NCI-H1436 treated with DMSO at 0.1 percent for 48 hours (cell line): ENCODE measurements at regions not wholly inside any gene's neighbourhood (a gene's known extent, or its start where the extent isn't known, plus 50 kb on each side); places are given as distances from the start of the nearest gene placed in this dataset.

Experiments
- DNase-seq: peaks from one replicate; lab custom pipeline; 2025; lab: John Stamatoyannopoulos, UW

DNA sequence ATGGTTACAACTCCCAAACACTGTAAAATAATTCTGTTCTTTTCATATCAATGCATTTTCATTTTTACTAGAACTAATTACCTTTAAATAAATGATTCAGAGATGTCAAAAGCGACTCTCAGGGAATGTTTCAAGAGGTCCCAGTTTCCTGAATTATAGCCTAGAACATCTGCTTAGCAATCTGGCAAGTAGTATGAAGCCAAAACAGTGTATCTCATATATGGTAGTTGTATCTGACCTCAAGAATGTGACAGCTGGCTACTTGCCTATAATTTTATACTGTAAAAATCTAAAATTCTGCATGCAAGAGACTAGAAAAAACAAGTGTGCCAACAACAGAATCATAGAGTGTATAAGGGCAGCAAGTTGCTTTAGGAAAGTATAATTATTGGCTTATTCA lies 187.7 kb upstream of the POU5F2 start:
- DNase-seq, result no peak

DNA sequence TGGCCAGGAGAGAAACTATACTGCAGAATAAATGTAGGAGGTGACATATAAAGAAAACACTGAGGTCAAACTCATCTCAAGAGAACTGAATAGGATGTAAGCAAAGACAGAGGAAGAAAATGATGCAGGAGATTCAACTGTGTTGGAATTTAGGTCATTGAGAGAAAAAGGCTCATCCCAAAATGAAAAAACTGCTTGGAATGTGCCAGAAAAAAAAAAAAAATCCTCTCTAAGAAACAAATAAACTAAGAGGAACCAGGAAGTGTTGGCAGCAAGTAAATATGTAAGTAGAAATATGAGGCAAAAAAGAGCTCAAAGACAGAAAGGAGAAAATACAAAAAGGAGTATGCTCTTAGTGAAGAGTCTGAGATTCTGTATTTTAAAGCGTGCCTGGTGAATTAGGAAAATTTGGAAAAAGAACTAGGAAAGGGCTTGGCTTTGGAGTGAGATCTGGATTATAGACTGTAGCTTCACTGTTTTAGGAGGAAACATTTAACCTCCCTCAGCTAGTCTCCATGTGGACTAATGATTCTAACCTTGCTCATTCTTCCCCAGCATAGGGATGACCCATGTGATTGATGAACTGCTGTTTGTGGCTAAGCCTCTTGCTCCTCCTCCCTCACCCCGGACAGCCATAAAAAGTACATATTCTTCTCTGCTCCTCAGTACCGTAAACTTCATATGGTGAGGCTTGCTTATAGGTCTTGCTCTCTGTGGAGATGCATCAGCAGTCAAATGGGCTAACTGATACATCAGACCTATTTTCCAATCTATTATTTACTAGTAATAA lies 185.6 kb upstream of the POU5F2 start:
- no peak for DNase-seq

DNA sequence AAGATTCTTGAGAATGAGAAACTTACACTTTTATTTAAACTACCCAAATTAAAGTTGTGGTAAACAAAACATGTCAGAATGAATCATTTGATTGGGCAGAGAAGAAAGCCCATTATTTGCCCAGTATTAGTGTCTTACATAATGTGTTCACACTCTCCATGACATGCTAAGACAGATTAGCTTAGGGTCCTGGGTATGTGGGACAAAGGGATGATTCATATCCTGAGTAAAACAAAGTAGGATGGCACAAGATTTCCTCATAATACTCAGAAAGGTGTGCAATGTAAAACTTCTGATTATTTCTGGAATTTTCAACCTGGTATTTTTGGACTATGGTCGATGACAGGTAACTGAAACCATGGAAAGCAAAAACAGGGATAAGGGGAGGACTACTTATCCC lies 183.9 kb upstream of the POU5F2 start:
- DNase-seq, result no peak

DNA sequence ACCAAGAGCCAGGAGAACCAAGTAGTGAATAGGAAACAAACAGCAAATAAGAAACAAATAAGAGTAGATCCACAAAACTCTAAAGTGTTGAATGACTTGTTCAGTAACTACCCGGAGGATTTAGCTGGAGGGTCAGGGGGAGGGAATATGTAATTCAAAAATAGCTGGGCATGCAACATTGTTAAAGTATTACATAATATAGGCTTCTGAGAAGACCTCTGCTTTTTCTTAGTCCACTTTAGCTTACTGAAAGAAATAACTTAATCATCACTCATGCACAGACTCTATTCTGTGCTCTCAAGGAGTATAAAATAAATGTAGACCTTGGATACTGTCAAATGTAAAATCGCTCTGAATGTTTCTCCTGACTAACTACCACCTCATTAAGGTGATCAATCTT lies 183.2 kb upstream of the POU5F2 start:
- DNase-seq, result no peak

DNA sequence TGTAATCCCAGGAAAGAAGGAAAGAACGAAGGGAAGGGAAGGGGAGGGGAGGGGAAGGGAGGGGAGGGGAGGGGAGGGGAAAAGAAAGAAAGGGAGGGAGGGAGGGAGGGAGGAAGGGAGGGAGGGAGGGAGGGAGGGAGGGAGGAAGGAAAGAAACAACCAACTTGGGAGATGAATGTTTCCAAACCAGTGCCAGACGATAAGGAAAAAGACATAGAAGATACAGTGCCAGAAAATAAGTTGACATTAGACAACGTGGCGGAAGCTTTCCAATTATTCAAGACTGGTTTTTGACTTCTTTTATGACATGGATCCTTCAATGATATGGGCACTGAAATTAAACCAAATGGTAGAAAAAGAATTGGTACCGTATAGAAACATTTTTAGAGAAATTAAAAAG lies 181.2 kb upstream of the POU5F2 start:
- no peak for DNase-seq

DNA sequence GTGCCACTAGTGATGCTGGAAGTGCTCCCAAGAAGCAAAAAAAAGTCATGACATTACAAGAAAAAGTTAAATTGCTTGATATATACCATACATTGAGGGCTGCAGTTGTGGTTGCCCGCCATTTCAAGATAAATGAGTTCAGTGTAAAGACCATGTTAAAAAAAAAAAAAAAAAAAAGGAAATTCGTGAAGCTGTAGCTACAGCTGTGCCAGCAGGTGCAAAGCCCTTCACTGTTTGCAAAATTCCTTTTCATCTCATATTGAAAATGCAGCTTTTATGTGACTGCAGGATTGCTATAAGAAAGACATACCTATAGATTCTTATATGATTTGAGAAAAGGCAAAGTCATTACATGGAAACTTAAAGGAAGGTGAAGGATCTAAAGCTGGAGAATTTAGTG lies 179.6 kb upstream of the POU5F2 start:
- no peak for DNase-seq

DNA sequence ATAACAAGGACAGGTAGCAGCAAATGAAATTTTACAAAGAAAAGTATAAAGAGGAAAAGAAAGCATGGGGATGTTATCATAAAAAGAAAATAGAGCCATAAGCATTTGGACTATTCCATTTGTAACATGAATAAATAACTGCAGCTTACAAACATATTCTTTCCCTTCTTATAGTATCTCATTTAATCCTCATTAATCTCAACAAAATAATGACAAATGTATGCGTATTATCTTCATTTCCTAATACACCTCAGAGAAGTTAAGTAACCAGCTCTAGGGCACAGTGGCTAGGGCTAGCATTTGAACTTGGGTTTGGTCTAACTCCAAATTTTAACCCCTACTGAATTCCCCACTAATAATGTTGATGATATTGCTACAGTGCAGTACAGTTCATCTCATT lies 175.5 kb upstream of the POU5F2 start:
- DNase-seq, result no peak

DNA sequence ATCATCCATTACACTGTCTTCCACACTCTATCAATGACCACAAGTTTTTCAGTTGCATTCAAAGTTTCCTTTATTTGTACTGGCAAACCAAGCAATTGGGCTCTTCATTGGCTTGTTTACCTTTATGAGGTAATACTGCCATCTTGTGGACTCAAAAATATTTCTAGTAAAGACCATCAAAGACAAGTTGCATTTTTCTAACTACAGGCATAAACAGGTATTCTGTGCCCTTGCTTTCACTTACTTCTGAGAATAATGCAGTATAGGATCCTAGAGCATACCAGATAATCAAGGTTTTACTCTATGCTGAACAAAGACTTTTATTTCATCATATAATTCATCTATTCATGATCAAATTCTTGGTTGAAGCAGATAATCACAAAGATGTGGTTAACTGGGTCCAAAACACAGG lies 173.7 kb upstream of the POU5F2 start:
- DNase-seq, result no peak

DNA sequence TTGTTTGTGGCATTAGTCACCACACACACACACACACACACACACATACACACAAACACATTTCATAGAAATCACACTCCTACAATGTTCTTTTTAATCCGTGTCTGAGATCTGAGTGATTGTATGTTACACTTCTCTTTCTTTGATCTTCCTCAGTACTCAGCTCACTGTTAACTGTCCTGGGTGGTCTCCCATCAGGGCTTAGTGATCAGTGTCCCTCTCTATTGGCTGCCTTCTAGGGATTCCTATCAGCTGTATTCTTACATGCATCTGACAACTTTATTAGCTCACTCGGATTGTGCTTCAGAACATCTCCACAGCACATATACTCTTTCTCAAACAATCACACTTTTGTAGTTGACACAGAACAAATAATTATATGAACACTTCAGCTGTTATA lies 170.2 kb upstream of the POU5F2 start:
- no peak for DNase-seq

DNA sequence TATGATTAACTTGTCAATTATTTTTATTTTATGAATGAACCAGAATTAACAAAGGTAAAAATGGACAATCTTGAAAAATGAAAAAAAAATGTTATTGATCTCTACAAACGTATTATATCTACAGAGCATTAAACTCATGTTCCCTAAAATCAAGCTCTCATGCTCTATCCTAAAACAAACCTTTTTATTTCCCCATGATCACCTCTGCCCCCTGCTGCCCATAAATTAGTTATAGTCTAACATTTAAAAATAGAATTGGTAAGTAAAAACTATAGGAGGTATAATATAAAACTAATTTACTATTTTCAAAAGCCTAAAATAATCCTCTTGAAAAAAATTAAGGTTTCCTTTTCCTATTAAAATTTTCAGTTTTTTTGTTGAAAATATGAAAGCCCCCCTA lies 168.0 kb upstream of the POU5F2 start:
- DNase-seq, result no peak

DNA sequence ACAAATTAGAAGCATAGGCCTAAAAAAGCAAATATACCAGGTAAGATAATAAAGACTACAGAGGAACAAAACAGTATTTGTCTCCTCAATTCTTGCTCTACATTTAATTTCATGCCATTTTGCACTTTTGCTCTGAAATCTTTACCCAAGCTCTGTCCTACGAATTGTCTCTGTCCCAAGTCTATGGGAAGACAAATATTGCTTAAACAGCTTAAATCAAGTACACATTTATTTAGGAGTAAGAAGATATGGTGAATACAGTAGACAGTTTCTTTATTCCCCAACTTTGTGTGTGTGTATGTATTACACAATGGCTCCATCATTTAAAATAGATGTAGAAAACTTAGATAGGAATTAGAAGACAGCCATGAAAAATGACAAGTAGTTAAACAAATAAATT lies 163.5 kb upstream of the POU5F2 start:
- DNase-seq, result no peak

DNA sequence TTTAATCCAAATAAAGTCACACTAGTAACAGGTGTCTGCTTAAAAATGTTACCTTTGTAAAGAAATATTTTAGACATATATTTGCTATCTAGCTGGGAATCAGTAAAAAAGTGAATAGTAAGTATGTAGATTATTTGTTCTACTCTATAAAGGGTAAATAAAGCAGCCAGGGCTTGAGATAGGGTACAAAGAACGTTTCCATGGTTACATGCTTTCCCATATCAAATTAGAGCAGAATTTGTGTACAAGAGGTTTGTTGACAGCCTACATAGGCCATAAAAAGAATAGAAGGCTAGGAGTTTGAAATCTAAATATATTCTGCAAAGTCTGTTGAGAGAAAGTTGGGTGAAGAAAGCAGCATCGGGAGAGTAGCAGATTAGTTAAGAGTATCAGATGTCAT lies 160.9 kb upstream of the POU5F2 start:
- no peak for DNase-seq

DNA sequence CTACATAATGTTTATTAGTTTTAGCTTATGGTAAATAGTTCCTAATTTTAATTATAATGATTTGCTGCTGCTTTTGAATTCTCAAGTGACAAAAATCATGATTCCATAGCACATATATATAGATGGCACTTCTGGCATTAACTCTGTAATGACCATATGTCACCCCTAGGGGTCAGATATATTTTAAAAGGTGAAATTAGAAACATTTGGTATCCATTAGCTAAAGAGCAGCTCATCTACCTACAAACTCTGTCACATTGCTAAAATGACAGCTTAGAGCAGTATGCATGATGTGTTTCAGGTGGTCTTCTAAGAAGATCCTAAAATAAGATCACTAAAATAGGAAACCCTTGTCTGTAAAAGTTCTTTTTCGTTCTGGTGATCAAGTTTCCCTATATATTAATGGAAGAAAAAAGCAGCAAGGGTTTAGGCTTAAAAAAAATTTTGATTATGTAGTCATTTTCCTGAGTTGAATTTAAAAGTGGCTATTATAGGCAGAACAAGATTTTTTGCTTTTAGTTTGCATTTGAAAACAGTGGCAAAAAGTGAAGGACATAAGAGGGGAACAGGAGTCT lies 157.7 kb upstream of the POU5F2 start:
- no peak for DNase-seq

DNA sequence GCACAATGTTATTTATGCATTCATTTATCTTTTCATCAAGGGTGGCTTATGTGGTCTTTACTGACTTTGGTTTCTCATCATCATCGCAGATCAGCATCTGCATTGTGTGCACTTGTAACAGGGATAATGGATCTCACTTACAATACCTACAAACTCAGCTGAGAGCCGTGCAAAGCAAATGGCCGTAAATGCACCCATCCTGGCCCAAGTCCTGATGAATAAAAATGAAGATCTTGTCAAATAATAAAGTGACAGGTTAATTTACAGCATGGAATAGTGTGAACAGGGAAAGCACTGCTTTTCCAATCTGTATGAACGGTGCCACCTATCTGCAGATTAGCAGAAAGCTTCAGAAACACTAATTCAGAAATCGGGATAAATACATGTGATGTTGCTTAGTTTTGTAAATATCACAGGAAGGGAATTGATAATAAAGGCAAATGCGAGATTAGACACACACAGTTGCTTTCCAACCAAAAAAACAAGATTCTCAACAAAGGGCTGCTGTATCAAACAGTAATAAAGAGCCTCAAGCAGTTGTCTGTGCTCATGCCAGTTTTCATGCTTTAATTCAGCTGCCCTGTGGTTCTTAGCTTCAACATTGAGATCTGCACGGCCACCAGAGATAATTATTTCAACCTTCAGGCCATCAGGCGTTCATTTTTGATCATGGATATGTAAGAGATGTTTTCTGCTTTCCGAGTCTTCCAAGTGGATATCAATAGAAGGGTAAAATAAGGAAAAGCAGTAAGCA lies 153.4 kb upstream of the POU5F2 start:
- DNase-seq, result no peak

DNA sequence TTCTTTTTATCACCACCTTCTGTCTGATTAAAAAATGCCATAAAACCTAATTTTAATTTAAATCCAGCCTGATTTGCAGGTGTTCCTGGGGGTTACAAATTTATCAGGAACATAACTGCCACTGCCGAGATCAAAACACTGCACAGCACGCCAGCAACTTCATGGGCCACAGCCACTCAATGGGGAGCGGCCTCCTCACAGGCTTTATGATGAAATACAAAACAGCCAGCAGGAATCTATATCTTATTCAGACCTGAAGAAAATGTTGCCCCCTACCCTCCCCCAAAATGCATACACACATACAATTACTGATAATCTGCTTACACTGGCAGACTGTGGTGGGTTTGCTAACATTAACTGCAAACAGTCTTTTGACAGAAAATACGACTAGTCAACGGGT lies 151.7 kb upstream of the POU5F2 start:
- no peak for DNase-seq

DNA sequence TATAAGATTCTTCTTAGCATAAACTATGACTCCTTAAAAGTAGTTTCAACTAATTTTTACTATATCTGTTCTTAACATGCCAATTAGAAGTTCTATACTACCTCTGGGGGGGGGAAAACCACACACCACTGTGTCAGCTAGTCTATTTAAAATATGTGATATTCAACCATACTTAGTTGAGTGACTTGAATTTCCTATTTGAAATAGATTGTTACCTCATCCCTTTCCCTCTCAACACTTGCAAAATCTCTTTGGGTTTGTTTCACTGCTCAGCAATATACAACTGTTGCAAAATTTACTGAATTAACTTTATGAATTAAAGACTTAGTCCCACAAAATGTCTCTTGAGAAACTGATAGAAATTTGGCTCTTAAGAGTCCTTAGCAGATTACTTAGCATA lies 151.1 kb upstream of the POU5F2 start:
- DNase-seq, result no peak

DNA sequence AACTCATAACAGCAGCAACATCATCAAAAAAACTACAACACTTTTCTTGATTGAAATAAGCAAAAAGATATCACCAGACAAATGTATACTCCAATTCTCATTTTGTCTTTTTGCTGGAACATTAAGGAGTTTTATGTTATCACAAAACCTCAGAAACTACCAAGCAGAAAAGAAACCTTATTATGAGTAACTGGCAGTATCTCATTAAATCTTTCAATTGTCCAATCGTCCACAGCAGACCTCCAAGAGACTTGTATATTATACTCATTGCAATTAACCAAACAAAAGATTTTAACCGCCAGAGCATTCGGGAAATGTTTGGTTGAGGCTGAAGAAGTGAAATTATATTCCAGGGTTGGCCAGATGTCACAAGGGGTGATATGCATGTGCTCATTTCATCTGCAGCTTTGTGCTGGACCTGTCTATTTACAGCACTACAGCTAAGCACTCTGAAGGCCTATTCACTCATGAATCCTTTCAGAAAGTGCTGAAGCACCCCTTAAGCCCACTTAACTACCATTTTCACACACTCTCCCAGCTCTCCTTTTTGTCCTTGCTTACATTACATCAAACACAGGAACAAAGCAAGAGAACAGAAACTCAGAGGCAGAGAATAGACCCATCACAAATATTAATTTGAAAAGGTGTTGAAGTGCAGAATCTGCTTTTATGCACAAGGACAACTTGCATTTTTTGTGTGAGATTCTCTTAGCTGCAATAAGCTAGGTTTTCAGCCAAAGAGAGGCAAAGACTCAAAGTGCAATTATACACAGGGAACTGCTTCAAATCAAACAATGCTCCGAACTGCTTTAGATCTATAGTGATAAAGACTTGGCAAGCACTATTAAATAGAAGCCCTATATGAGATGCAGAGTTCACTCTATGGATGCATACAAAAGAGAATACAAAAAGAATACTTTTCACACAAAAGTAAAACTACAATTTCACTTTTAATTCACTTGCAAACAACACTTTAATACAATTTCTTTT lies 150.4 kb upstream of the POU5F2 start:
- peak; percentile 91 for DNase-seq

DNA sequence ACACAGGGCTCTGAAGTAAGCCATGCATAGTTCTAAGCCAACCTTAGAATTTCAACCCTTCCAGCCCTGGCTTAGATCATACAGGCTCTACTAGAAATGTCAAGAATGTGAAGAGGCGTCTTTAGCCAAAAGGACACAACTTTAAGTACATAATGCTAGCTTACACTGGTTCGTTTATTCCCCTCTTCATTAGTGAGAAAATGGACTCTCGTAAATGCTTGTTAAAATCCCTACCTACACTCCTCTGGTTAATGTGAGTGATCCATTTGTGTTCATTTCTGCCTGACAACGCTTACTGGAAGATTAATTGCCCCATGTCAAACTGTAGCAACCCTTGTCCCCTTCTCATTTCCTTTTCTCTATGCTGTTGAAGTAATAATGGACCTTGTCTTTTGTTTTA lies 149.3 kb upstream of the POU5F2 start:
- DNase-seq, result peak; percentile 64

DNA sequence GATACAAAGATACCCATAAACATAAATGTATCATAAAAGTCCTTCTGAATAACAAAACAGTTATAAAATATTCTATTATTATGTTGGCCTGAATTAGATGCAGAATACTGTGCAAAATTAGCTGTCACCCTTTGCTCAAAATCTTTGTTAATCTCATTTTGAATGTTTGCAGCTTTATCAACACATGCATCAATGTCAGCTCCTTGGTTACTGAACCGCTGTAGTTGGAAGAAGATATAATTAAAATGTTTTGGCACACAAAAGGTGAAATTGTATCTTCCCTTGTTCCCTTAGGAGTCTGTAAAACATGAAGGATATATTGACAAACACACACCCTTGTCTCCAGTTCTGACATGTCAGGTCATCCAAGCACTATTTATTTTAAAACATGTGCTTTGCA lies 146.3 kb upstream of the POU5F2 start:
- no peak for DNase-seq

DNA sequence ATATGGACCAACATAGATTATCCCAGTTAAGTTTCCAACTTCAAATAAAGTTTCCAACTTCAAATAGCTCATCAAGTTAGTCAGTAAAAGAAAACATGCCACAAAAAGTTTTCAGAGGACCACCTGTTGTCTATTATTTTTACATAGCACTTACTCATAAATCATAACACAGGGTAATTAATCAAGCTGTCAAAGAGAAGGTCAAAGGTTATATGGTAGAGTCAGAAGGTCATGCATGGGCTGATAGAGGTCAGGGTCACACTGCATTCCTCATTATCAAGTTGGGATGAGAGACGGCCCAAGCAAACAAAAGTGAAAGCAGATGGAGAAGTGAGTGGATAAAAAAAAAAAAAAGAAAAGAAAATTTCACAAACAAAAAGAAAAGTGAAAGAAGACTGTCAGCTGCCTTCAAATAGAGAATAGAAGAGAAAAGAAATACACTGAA lies 145.5 kb upstream of the POU5F2 start:
- DNase-seq, result no peak

DNA sequence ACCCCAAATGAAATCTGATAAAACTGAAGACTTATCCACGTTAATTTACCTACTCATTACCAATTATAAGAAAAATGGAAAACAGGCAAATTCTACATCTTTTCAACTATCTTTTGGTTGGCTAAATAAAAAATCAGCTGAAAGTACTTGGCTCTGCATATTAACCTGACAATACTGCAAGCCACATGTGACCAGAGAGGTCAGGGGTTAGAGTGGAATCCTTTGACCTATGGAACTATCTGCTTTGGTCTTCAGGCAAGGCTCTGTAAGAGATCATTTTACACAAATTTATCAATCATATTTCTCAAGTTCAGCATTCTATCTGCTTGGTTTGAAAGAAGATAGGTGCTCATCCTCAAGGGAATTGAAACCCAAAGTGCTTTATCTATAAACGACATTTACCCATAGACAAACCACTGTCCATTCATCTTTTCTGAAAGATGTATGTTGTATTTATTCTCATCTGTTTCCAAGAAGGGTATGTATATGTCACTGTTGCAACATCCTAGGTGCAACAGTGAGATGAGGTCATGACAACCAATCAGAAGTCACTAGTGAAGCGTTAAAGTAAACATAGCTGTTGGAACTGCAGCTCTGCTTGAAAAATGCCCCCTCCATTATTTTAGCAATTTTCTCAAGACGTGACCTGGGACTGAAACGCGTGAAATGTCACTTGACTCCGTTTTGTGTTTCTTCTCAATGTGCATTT lies 144.9 kb upstream of the POU5F2 start:
- DNase-seq, result no peak
